NCI-H460 (cell line): ENCODE measurements at regions not wholly inside any gene's neighbourhood (a gene's known extent, or its start where the extent isn't known, plus 50 kb on each side); places are given as distances from the start of the nearest gene placed in this dataset.

Experiments
- DNase-seq: peaks from one replicate; pipeline ENCODE4 v3.0.0-alpha.2; 2016; ENCODE audit warnings: low read depth; ENCODE audit errors: extremely low read depth

- DNase-seq, result peak; percentile 47
Measured at GRCh38 chr11:26276798-26277424, 55.0 kb upstream of the ANO3 start.

- no peak for DNase-seq
Measured at GRCh38 chr11:26278354-26278753, 53.6 kb upstream of the ANO3 start.
